ENCODE measurements at regions not wholly inside any gene's neighbourhood (a gene's known extent, or its start where the extent isn't known, plus 50 kb on each side); places are given as distances from the start of the nearest gene placed in this dataset.

DNA sequence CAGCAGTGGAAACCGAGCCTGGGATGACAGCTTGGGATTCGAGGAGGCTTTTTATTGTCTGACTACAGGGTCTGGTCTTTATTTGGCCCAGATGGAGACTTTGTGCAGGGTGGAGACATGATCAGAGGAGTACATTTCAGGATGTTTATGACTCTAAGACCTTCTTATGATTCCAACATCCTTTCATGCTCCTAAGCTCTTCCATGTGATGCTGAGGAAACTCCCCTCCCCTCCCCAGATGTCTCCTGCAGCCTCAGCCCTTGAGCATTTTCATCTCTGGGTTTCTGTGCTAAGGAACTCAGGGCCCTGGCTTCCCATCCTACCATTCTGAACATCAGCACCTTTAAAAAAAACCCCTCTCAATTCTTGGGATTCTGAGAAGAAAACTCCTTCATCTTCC is 186.6 kb downstream of the SOX4 start:
- Mint-ChIP-seq H3K27me3 (ENCODE audit: unreplicated experiment) (no peaks in the 10 kb centered on the region), H3K4me1 (ENCODE audit: low read depth, unreplicated experiment) (no peaks in the 10 kb centered on the region), H3K9me3 (ENCODE audit: low read depth, unreplicated experiment) (no peaks in the 10 kb centered on the region), H3K27ac (ENCODE audit: unreplicated experiment) (no peak overlapping the region), H3K4me3 (ENCODE audit: low read depth, unreplicated experiment) (no peak overlapping the region), H3K36me3 (ENCODE audit: insufficient read depth, unreplicated experiment) (no peaks in the 10 kb centered on the region)
- intact Hi-C loops (cut with micrococcal nuclease; ENCODE audit: unreplicated experiment), result no loop called here
- CTCF ChIA-PET, result no interaction called here
- TF ChIP-seq, protein P1, sequence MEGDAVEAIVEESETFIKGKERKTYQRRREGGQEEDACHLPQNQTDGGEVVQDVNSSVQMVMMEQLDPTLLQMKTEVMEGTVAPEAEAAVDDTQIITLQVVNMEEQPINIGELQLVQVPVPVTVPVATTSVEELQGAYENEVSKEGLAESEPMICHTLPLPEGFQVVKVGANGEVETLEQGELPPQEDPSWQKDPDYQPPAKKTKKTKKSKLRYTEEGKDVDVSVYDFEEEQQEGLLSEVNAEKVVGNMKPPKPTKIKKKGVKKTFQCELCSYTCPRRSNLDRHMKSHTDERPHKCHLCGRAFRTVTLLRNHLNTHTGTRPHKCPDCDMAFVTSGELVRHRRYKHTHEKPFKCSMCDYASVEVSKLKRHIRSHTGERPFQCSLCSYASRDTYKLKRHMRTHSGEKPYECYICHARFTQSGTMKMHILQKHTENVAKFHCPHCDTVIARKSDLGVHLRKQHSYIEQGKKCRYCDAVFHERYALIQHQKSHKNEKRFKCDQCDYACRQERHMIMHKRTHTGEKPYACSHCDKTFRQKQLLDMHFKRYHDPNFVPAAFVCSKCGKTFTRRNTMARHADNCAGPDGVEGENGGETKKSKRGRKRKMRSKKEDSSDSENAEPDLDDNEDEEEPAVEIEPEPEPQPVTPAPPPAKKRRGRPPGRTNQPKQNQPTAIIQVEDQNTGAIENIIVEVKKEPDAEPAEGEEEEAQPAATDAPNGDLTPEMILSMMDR (IDR thresholded peaks at IDR 0.05; ENCODE audit: unreplicated experiment), result no peak
- no peak for DNase-seq
- BruUV-seq (replicated peaks), result no TSS peak

DNA sequence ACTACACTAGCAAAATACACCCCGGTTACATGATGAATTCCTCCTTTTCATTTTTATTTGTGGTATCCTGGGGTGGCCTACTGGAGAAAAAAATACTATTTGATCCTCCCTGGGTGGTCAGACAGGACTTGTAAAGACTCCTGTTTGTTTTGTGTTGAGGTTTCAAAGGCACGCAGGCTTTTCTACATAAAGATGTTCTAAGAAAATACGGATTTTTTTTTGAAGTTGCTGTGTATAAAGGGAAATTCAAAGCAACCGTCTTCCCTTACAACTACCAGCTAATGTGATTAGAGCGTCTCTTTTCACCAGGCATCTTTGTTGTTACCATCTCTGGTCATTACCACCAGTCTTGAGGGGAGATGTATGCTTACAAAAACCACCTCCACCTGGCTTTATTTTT is 187.1 kb downstream of the SOX4 start:
- DNase-seq, result no peak
- no TSS peak for BruUV-seq (replicated peaks)
- no peak overlapping the region for H3K4me3 Mint-ChIP-seq (ENCODE audit: low read depth, unreplicated experiment)
- no peak overlapping the region for H3K27ac Mint-ChIP-seq (ENCODE audit: unreplicated experiment)
- CTCF ChIA-PET, result no interaction called here
- H3K36me3 Mint-ChIP-seq (ENCODE audit: insufficient read depth, unreplicated experiment), result no peaks in the 10 kb centered on the region
- no peaks in the 10 kb centered on the region for H3K27me3 Mint-ChIP-seq (ENCODE audit: unreplicated experiment)
- H3K9me3 Mint-ChIP-seq (ENCODE audit: low read depth, unreplicated experiment), result no peaks in the 10 kb centered on the region
- TF ChIP-seq, protein P1 (IDR thresholded peaks at IDR 0.05; ENCODE audit: unreplicated experiment), result no peak
- intact Hi-C loops (cut with micrococcal nuclease; ENCODE audit: unreplicated experiment), result no loop called here
- no peaks in the 10 kb centered on the region for H3K4me1 Mint-ChIP-seq (ENCODE audit: low read depth, unreplicated experiment)

DNA sequence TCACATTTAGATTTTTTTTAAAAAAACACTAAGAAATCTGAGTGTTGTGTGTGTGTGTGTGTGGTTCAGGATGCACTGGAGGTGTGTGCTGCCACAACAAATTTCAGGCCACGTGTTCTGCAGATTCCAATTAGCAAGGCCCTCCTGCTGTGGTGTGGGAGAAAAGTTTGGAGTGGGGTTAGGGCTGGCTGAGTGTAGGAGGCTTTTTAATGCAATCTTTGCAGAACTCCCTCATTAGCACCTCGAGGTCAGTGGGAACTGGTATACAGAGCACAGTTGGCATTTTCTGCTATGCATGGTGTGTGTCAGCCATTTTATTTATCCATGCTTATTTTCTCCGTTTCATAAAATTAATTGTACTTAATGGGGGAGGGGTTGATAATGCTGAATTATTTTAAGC is 187.6 kb downstream of the SOX4 start:
- no peak overlapping the region for H3K4me3 Mint-ChIP-seq (ENCODE audit: low read depth, unreplicated experiment)
- TF ChIP-seq, protein P1 (IDR thresholded peaks at IDR 0.05; ENCODE audit: unreplicated experiment), result no peak
- DNase-seq, result no peak
- no TSS peak for BruUV-seq (replicated peaks)
- H3K4me1 Mint-ChIP-seq (ENCODE audit: low read depth, unreplicated experiment), result no peaks in the 10 kb centered on the region
- H3K9me3 Mint-ChIP-seq (ENCODE audit: low read depth, unreplicated experiment), result no peaks in the 10 kb centered on the region
- H3K27me3 Mint-ChIP-seq (ENCODE audit: unreplicated experiment), result no peaks in the 10 kb centered on the region
- no peaks in the 10 kb centered on the region for H3K36me3 Mint-ChIP-seq (ENCODE audit: insufficient read depth, unreplicated experiment)
- CTCF ChIA-PET, result interaction anchor here (0.7 kb wide), 1 partner anchor 1716 kb away, joined by 5 read pairs; no protein-coding TSS in a partner anchor
- H3K27ac Mint-ChIP-seq (ENCODE audit: unreplicated experiment), result no peak overlapping the region
- intact Hi-C loops (cut with micrococcal nuclease; ENCODE audit: unreplicated experiment), result no loop called here

DNA sequence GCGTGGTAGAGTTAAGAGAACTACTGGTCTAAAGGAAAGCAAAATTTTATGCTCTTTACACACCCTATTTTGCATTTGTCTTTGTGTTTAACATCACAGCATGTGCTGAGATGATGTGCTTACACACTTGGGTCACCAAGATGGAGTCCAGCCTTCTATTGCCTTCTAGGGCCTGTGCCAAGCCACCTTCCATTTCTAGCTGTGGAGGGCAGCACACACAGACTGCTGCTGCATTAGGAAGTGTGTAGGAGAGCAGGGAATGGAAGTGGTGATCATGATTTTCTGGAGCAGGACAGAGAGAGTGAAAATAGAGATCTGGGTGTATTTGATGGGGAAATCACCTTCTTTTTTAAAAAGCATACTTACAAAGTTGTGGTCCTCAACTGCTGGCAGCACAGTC is 191.6 kb downstream of the SOX4 start:
- TF ChIP-seq, protein P1 (IDR thresholded peaks at IDR 0.05; ENCODE audit: unreplicated experiment), result no peak
- no peak for DNase-seq
- Mint-ChIP-seq H3K36me3 (ENCODE audit: insufficient read depth, unreplicated experiment) (no peaks in the 10 kb centered on the region), H3K9me3 (ENCODE audit: low read depth, unreplicated experiment) (no peaks in the 10 kb centered on the region), H3K27me3 (ENCODE audit: unreplicated experiment) (no peaks in the 10 kb centered on the region), H3K27ac (ENCODE audit: unreplicated experiment) (no peak overlapping the region), H3K4me1 (ENCODE audit: low read depth, unreplicated experiment) (no peaks in the 10 kb centered on the region), H3K4me3 (ENCODE audit: low read depth, unreplicated experiment) (no peak overlapping the region)
- no TSS peak for BruUV-seq (replicated peaks)
- CTCF ChIA-PET, result interaction anchor here (0.6 to 1.1 kb wide), 2 partner anchors 28 to 431 kb away, joined by 3 read pairs; no protein-coding TSS in a partner anchor
- intact Hi-C loops (cut with micrococcal nuclease; ENCODE audit: unreplicated experiment), result no loop called here

Measured in Calu3 (cell line).